ENCODE measurements at regions not wholly inside any gene's neighbourhood (a gene's known extent, or its start where the extent isn't known, plus 50 kb on each side); places are given as distances from the start of the nearest gene placed in this dataset.
"Not testable (repeated sequence)": the region's sequence is repeated elsewhere in the genome, so short reads cannot be mapped to it uniquely, and the experiment has no call there.

GRCh38 chr2:234203135-234203984 is 152.9 kb downstream of the SPP2 start:
- DNase-seq (ENCODE audit: extremely low read depth, low read depth) = peak; percentile 78

- DNase-seq (ENCODE audit: extremely low read depth, low read depth) = no peak
These were observed 152.1 kb downstream of the SPP2 start for GRCh38 chr2:234202601-234203000.

GRCh38 chr2:234199996-234200395 is 149.5 kb downstream of the SPP2 start:
- no peak for DNase-seq (ENCODE audit: extremely low read depth, low read depth)

- DNase-seq (ENCODE audit: extremely low read depth, low read depth) = no peak
These were observed 148.5 kb downstream of the SPP2 start for GRCh38 chr2:234198976-234199375.

- no peak for DNase-seq (ENCODE audit: extremely low read depth, low read depth)
These were observed 145.0 kb downstream of the SPP2 start for GRCh38 chr2:234195516-234195915.

GRCh38 chr2:234193977-234194563 is 143.6 kb downstream of the SPP2 start:
- DNase-seq (ENCODE audit: extremely low read depth, low read depth) = no peak

- no peak for DNase-seq (ENCODE audit: extremely low read depth, low read depth)
These were observed 141.4 kb downstream of the SPP2 start for GRCh38 chr2:234191819-234192407.

GRCh38 chr2:234189786-234190300 is 139.3 kb downstream of the SPP2 start:
- DNase-seq (ENCODE audit: extremely low read depth, low read depth) = no peak

- no peak for DNase-seq (ENCODE audit: extremely low read depth, low read depth)
These were observed 138.7 kb downstream of the SPP2 start for GRCh38 chr2:234189230-234189629.

- DNase-seq (ENCODE audit: extremely low read depth, low read depth) = no peak
These were observed 137.2 kb downstream of the SPP2 start for GRCh38 chr2:234187646-234188174.

- no peak for DNase-seq (ENCODE audit: extremely low read depth, low read depth)
These were observed 130.6 kb downstream of the SPP2 start for GRCh38 chr2:234181121-234181520.

- no peak for DNase-seq (ENCODE audit: extremely low read depth, low read depth)
These were observed 128.5 kb downstream of the SPP2 start for GRCh38 chr2:234179031-234179363.

GRCh38 chr2:234178330-234179030 is 128.0 kb downstream of the SPP2 start:
- DNase-seq (ENCODE audit: extremely low read depth, low read depth) = peak; percentile 15

- no peak for DNase-seq (ENCODE audit: extremely low read depth, low read depth)
These were observed 125.1 kb downstream of the SPP2 start for GRCh38 chr2:234175649-234176048.

GRCh38 chr2:234174742-234175141 is 124.2 kb downstream of the SPP2 start:
- no peak for DNase-seq (ENCODE audit: extremely low read depth, low read depth)

- no peak for DNase-seq (ENCODE audit: extremely low read depth, low read depth)
These were observed 122.0 kb downstream of the SPP2 start for GRCh38 chr2:234172532-234172931.

- DNase-seq (ENCODE audit: extremely low read depth, low read depth) = no peak
These were observed 121.6 kb downstream of the SPP2 start for GRCh38 chr2:234172066-234172465.

GRCh38 chr2:234171666-234172065 is 121.2 kb downstream of the SPP2 start:
- no peak for DNase-seq (ENCODE audit: extremely low read depth, low read depth)

- no peak for DNase-seq (ENCODE audit: extremely low read depth, low read depth)
These were observed 119.2 kb downstream of the SPP2 start for GRCh38 chr2:234169674-234170073.

GRCh38 chr2:234168605-234169570 is 118.4 kb downstream of the SPP2 start:
- DNase-seq (ENCODE audit: extremely low read depth, low read depth) = not testable (repeated sequence)
